ENCODE measurements at regions not wholly inside any gene's neighbourhood (a gene's known extent, or its start where the extent isn't known, plus 50 kb on each side); places are given as distances from the start of the nearest gene placed in this dataset.

DNA sequence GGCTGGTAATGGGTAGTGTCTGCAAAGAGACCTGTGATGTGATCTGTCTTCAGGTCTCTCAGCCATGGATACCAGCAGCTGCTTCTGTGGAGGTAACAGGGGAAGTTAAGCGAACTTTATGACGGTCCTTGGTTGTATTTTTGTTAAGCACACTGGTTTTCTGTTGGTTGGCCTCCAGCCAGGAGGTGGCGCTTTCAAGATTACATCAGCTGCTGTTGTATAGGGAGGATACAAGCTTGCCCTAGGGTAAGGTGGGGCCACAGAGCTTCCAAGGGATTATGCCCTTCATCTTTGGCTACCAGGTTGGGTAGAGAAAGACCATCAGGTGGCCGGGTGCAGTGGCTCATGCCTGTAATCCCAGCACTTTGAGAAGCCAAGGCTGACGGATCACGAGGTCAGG is 834.2 kb upstream of the GALNTL6 start:
- TF ChIP-seq EZH2phosphoT487 (IDR thresholded peaks at IDR 0.05; ENCODE audit: borderline replicate concordance, low read length) (no peak), EZH2 (IDR thresholded peaks at IDR 0.05; ENCODE audit: low read length, unreplicated experiment) (no peak)
- TF ChIP-seq, protein P1, sequence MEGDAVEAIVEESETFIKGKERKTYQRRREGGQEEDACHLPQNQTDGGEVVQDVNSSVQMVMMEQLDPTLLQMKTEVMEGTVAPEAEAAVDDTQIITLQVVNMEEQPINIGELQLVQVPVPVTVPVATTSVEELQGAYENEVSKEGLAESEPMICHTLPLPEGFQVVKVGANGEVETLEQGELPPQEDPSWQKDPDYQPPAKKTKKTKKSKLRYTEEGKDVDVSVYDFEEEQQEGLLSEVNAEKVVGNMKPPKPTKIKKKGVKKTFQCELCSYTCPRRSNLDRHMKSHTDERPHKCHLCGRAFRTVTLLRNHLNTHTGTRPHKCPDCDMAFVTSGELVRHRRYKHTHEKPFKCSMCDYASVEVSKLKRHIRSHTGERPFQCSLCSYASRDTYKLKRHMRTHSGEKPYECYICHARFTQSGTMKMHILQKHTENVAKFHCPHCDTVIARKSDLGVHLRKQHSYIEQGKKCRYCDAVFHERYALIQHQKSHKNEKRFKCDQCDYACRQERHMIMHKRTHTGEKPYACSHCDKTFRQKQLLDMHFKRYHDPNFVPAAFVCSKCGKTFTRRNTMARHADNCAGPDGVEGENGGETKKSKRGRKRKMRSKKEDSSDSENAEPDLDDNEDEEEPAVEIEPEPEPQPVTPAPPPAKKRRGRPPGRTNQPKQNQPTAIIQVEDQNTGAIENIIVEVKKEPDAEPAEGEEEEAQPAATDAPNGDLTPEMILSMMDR (conservative IDR thresholded peaks at IDR 0.05; ENCODE audit: low read depth, low read length) = no peak
